H1 (cell line): ENCODE measurements at regions not wholly inside any gene's neighbourhood (a gene's known extent, or its start where the extent isn't known, plus 50 kb on each side); places are given as distances from the start of the nearest gene placed in this dataset.
"Not testable (repeated sequence)": the region's sequence is repeated elsewhere in the genome, so short reads cannot be mapped to it uniquely, and the experiment has no call there.

Experiments
- CHD2 ChIP-seq: IDR thresholded peaks from 2 replicates; pipeline ENCODE4 v1.6.1; 2012; ENCODE audit warnings: low read length, improper control_type of control experiment
- CREB1 ChIP-seq: IDR thresholded peaks from 2 replicates; pipeline ENCODE4 v1.6.1; 2012; ENCODE audit warnings: inconsistent platforms

DNA sequence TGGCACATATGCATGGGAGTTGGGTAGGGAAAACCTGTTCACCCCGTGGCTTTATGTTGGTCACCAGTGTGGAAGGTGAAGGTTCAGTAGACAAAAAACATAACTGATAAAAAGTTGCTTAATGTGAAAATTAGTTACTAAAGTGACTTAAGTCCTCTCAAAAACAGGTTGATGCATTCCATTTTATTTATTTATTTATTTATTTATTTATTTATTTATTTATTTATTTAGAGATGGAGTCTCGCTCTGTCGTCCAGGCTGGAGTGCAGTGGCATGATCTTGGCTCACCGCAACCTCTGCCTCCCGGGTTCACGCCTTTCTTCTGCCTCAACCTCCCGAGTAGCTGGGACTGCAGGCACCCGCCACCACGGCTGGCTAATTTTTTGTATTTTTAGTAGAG is 541.0 kb downstream of the DCDC2C start:
- TF ChIP-seq CREB1, CHD2: not testable (repeated sequence)
